Rectal smooth muscle tissue (tissue), 1 donor: ENCODE measurements at regions not wholly inside any gene's neighbourhood (a gene's known extent, or its start where the extent isn't known, plus 50 kb on each side); places are given as distances from the start of the nearest gene placed in this dataset.

Source experiments
- H3K27ac ChIP-seq: one replicate; pipeline ENCODE4 v1.7.0; 2013; ENCODE audit warnings: low read depth, low read length, inconsistent platforms
- H3K27me3 ChIP-seq: one replicate; pipeline ENCODE4 v1.7.0; 2013; ENCODE audit warnings: low read length; ENCODE audit not compliant: control insufficient read depth, insufficient read depth
- H3K36me3 ChIP-seq: one replicate; pipeline ENCODE4 v1.7.0; 2013; ENCODE audit warnings: low read length; ENCODE audit not compliant: control insufficient read depth, insufficient read depth
- H3K4me1 ChIP-seq: one replicate; pipeline ENCODE4 v1.7.0; 2013; ENCODE audit warnings: low read length; ENCODE audit not compliant: control insufficient read depth, insufficient read depth
- H3K4me3 ChIP-seq: one replicate; pipeline ENCODE4 v1.7.0; 2013; ENCODE audit warnings: low read length
- H3K9ac ChIP-seq: one replicate; pipeline ENCODE4 v1.7.0; 2013; ENCODE audit warnings: low read length

GRCh38 chr9:11708899-11709298 is 984.3 kb upstream of the TYRP1 start:
- no peaks in the 10 kb centered on the region for H3K27me3 ChIP-seq
- H3K27ac ChIP-seq = no peak overlapping the region
- no peak overlapping the region for H3K4me3 ChIP-seq
- no peak overlapping the region for H3K9ac ChIP-seq
- H3K4me1 ChIP-seq = no peaks in the 10 kb centered on the region
- H3K36me3 ChIP-seq = no peaks in the 10 kb centered on the region

- Histone ChIP-seq H3K9ac (no peak overlapping the region), H3K36me3 (no peaks in the 10 kb centered on the region), H3K4me3 (no peak overlapping the region), H3K27ac (no peak overlapping the region), H3K27me3 (no peaks in the 10 kb centered on the region), H3K4me1 (no peaks in the 10 kb centered on the region)
Observed at GRCh38 chr9:11709567-11709966, 983.6 kb upstream of the TYRP1 start.

- Histone ChIP-seq H3K27ac (no peak overlapping the region), H3K36me3 (no peaks in the 10 kb centered on the region), H3K4me1 (no peaks in the 10 kb centered on the region), H3K4me3 (no peak overlapping the region), H3K9ac (no peak overlapping the region), H3K27me3 (no peaks in the 10 kb centered on the region)
Observed at GRCh38 chr9:11713077-11713476, 980.1 kb upstream of the TYRP1 start.

GRCh38 chr9:11722957-11723356 is 970.2 kb upstream of the TYRP1 start:
- Histone ChIP-seq H3K27me3 (no peaks in the 10 kb centered on the region), H3K4me1 (no peaks in the 10 kb centered on the region), H3K9ac (no peak overlapping the region), H3K27ac (no peak overlapping the region), H3K4me3 (no peak overlapping the region), H3K36me3 (no peaks in the 10 kb centered on the region)

- Histone ChIP-seq H3K27me3 (no peaks in the 10 kb centered on the region), H3K4me1 (no peaks in the 10 kb centered on the region), H3K27ac (no peak overlapping the region), H3K9ac (no peak overlapping the region), H3K4me3 (no peak overlapping the region), H3K36me3 (no peaks in the 10 kb centered on the region)
Observed at GRCh38 chr9:11726659-11727058, 966.5 kb upstream of the TYRP1 start.

- Histone ChIP-seq H3K9ac (no peak overlapping the region), H3K27me3 (no peaks in the 10 kb centered on the region), H3K4me3 (no peak overlapping the region), H3K36me3 (no peaks in the 10 kb centered on the region), H3K4me1 (no peaks in the 10 kb centered on the region), H3K27ac (no peak overlapping the region)
Observed at GRCh38 chr9:11735391-11735790, 957.8 kb upstream of the TYRP1 start.

- H3K27me3 ChIP-seq = no peaks in the 10 kb centered on the region
- H3K27ac ChIP-seq = no peak overlapping the region
- no peaks in the 10 kb centered on the region for H3K4me1 ChIP-seq
- H3K36me3 ChIP-seq = no peaks in the 10 kb centered on the region
- no peak overlapping the region for H3K4me3 ChIP-seq
- H3K9ac ChIP-seq = no peak overlapping the region
Observed at GRCh38 chr9:11742471-11742870, 950.7 kb upstream of the TYRP1 start.

- Histone ChIP-seq H3K27ac (no peak overlapping the region), H3K4me3 (no peak overlapping the region), H3K27me3 (no peaks in the 10 kb centered on the region), H3K9ac (no peak overlapping the region), H3K36me3 (no peaks in the 10 kb centered on the region), H3K4me1 (no peaks in the 10 kb centered on the region)
Observed at GRCh38 chr9:11743356-11743755, 949.8 kb upstream of the TYRP1 start.

- H3K4me3 ChIP-seq = no peak overlapping the region
- H3K27ac ChIP-seq = no peak overlapping the region
- no peaks in the 10 kb centered on the region for H3K4me1 ChIP-seq
- H3K36me3 ChIP-seq = no peaks in the 10 kb centered on the region
- no peaks in the 10 kb centered on the region for H3K27me3 ChIP-seq
- no peak overlapping the region for H3K9ac ChIP-seq
Observed at GRCh38 chr9:11749396-11749795, 943.8 kb upstream of the TYRP1 start.

GRCh38 chr9:11755951-11756350 is 937.2 kb upstream of the TYRP1 start:
- Histone ChIP-seq H3K36me3 (no peaks in the 10 kb centered on the region), H3K9ac (no peak overlapping the region), H3K27ac (no peak overlapping the region), H3K4me1 (no peaks in the 10 kb centered on the region), H3K4me3 (no peak overlapping the region), H3K27me3 (no peaks in the 10 kb centered on the region)

- H3K36me3 ChIP-seq = no peaks in the 10 kb centered on the region
- no peaks in the 10 kb centered on the region for H3K27me3 ChIP-seq
- no peak overlapping the region for H3K9ac ChIP-seq
- no peaks in the 10 kb centered on the region for H3K4me1 ChIP-seq
- H3K4me3 ChIP-seq = no peak overlapping the region
- no peak overlapping the region for H3K27ac ChIP-seq
Observed at GRCh38 chr9:11757408-11757807, 935.8 kb upstream of the TYRP1 start.

- H3K36me3 ChIP-seq = no peaks in the 10 kb centered on the region
- H3K9ac ChIP-seq = no peak overlapping the region
- no peaks in the 10 kb centered on the region for H3K27me3 ChIP-seq
- H3K27ac ChIP-seq = no peak overlapping the region
- no peak overlapping the region for H3K4me3 ChIP-seq
- no peaks in the 10 kb centered on the region for H3K4me1 ChIP-seq
Observed at GRCh38 chr9:11758016-11758415, 935.2 kb upstream of the TYRP1 start.

- Histone ChIP-seq H3K9ac (no peak overlapping the region), H3K27ac (no peak overlapping the region), H3K4me3 (no peak overlapping the region), H3K36me3 (no peaks in the 10 kb centered on the region), H3K27me3 (no peaks in the 10 kb centered on the region), H3K4me1 (no peaks in the 10 kb centered on the region)
Observed at GRCh38 chr9:11779971-11780370, 913.2 kb upstream of the TYRP1 start.

- no peaks in the 10 kb centered on the region for H3K27me3 ChIP-seq
- H3K4me1 ChIP-seq = no peaks in the 10 kb centered on the region
Observed at GRCh38 chr9:11792870-11793269, 900.3 kb upstream of the TYRP1 start.

More at GRCh38 chr9:11792870-11793269, 900.3 kb upstream of the TYRP1 start:
- Histone ChIP-seq H3K4me3 (no peak overlapping the region), H3K36me3 (no peaks in the 10 kb centered on the region), H3K27ac (no peak overlapping the region), H3K9ac (no peak overlapping the region)
